PC-9 (cell line): ENCODE measurements at regions not wholly inside any gene's neighbourhood (a gene's known extent, or its start where the extent isn't known, plus 50 kb on each side); places are given as distances from the start of the nearest gene placed in this dataset.

Source experiments
- BruUV-seq: library from RNA; stranded (reverse); fragments of 400-500 nt; replicated peaks from 2 replicates; lab custom pipeline; 2021; lab: Mats Ljungman, UMichigan
- CTCF ChIA-PET: fragments of 300-600 bp; sonication (Branson Sonifier 250); formaldehyde crosslinking; loops from one replicate; lab custom pipeline; 2022; ENCODE audit warnings: antibody characterized with exemption; lab: Charles Lee
- POLR2A ChIA-PET: fragments of 300-600 bp; sonication (Branson Sonifier 250); formaldehyde crosslinking; loops from one replicate; lab custom pipeline; 2022; ENCODE audit warnings: antibody characterized with exemption; ENCODE audit not compliant: unreplicated experiment; lab: Charles Lee
- DNase-seq, 2 experiments: peaks; one replicate each; pipeline versions ENCODE4 v3.0.0 to v3.0.0-alpha.2; 2015 to 2022; ENCODE audit warnings: mixed read lengths in 1 of 2
- H2AFZ ChIP-seq: fragments of 200-600 bp; sonication (generic); 2 replicates; pipeline ENCODE4 v1.8.1; 2017; ENCODE audit warnings: antibody characterized with exemption
- H3F3A ChIP-seq: fragments of 200-600 bp; sonication (generic); 2 replicates; pipeline ENCODE4 v1.8.1; 2017; ENCODE audit warnings: antibody characterized with exemption, mild to moderate bottlenecking, low read depth; ENCODE audit not compliant: insufficient read depth
- H3K27ac ChIP-seq: fragments of 200-600 bp; sonication (generic); 2 replicates; pipeline ENCODE4 v1.6.1; 2016; ENCODE audit warnings: mixed run types
- H3K27me3 ChIP-seq: fragments of 200-600 bp; sonication (generic); 2 replicates; pipeline ENCODE4 v1.6.1; 2016; ENCODE audit warnings: low read depth, mixed run types; ENCODE audit not compliant: insufficient read depth
- H3K36me3 ChIP-seq: fragments of 200-600 bp; sonication (generic); 2 replicates; pipeline ENCODE4 v1.6.1; 2016; ENCODE audit warnings: low read depth, mixed run types
- H3K4me1 ChIP-seq: fragments of 200-600 bp; sonication (generic); replicated peaks from 2 replicates; pipeline ENCODE4 v1.6.1; 2016; ENCODE audit warnings: mixed run types; ENCODE audit not compliant: insufficient read depth
- H3K4me2 ChIP-seq: fragments of 200-600 bp; sonication (generic); 2 replicates; pipeline ENCODE4 v1.6.1; 2017; ENCODE audit warnings: mixed run types
- H3K4me3 ChIP-seq: fragments of 200-600 bp; sonication (generic); 2 replicates; pipeline ENCODE4 v1.6.1; 2016; ENCODE audit warnings: mixed run types
- H3K79me2 ChIP-seq: fragments of 200-600 bp; sonication (generic); 2 replicates; pipeline ENCODE4 v1.6.1; 2017; ENCODE audit warnings: low read depth, mixed run types
- H3K9me2 ChIP-seq: fragments of 200-600 bp; sonication (generic); 2 replicates; pipeline ENCODE4 v1.8.1; 2017; ENCODE audit warnings: mild to moderate bottlenecking; ENCODE audit not compliant: insufficient read depth
- H3K9me3 ChIP-seq: fragments of 200-600 bp; sonication (generic); 2 replicates; pipeline ENCODE4 v1.8.1; 2016; ENCODE audit warnings: low read depth; ENCODE audit not compliant: insufficient read depth
- H4K20me1 ChIP-seq: fragments of 200-600 bp; sonication (generic); 2 replicates; pipeline ENCODE4 v1.8.1; 2017; ENCODE audit not compliant: insufficient read depth
- CTCF ChIP-seq: fragments of 200-600 bp; sonication (generic); conservative IDR thresholded peaks from 2 replicates; pipeline ENCODE4 v1.6.1; 2017; ENCODE audit warnings: mixed run types, antibody characterized with exemption, mild to moderate bottlenecking, moderate library complexity
- EZH2 ChIP-seq: fragments of 200-600 bp; sonication (generic); IDR thresholded peaks from 2 replicates; pipeline ENCODE4 v1.8.0; 2017; ENCODE audit warnings: antibody characterized with exemption, low read depth
- intact Hi-C: fragments of 100-400 bp; cut with micrococcal nuclease; formaldehyde crosslinking; loops from one replicate; pipeline ENCODE4 v1.10.0; 2022; ENCODE audit not compliant: unreplicated experiment

- intact Hi-C loops = no loop called here
- Histone ChIP-seq H4K20me1 (no peaks in the 10 kb centered on the region), H3K27ac (no peak overlapping the region), H3K36me3 (no peaks in the 10 kb centered on the region), H3F3A (0 out of 2 replicates have a peak, but pooled peaks cover 2% of the 10 kb centered on the region), H3K9me3 (no peaks in the 10 kb centered on the region), H3K4me3 (no peak overlapping the region), H3K4me2 (no peak overlapping the region), H3K27me3 (no peaks in the 10 kb centered on the region), H3K9me2 (no peaks in the 10 kb centered on the region), H3K79me2 (no peaks in the 10 kb centered on the region), H3K4me1 (no peaks in the 10 kb centered on the region), H2AFZ (no peak overlapping the region)
- ChIA-PET POLR2A (interaction anchor here (0.7 kb wide), 1 partner anchor 204 kb away, joined by 9 read pairs; no protein-coding TSS in a partner anchor), CTCF (no interaction called here)
- no TSS peak for BruUV-seq
- DNase-seq = no peak
- TF ChIP-seq CTCF = no peak
- TF ChIP-seq EZH2 = no peak
Measured at GRCh38 chr9:99282406-99282805, 60.3 kb downstream of the SEC61B start.

DNA sequence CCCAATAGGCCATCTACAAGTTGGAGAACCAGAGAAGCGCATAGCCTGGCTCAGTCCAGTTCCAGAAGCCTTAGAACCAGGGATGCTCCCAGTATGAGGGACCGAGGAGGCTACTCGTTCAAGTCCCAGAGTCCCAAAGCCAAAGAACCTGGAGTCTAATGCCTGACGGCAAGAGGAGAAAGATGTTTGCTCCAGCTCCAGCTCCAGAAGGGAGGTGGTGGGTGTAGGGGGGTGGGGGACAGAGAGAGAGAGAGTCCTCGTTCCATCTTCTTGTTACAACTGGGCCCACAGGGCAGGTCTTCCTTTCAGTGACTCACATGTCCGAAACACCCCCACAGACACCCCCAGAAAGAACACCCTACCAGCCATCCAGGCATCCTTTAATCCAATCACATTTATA lies 63.9 kb downstream of the SEC61B start:
- POLR2A ChIA-PET = no interaction called here
- no peak for TF ChIP-seq CTCF
- TF ChIP-seq EZH2 = no peak
- H4K20me1 ChIP-seq = no peaks in the 10 kb centered on the region
- CTCF ChIA-PET = no interaction called here
- 0 out of 2 replicates have a peak, but pooled peaks cover 2% of the 10 kb centered on the region for H3F3A ChIP-seq
- H3K4me3 ChIP-seq = no peak overlapping the region
- no peaks in the 10 kb centered on the region for H3K27me3 ChIP-seq
- H3K36me3 ChIP-seq = no peaks in the 10 kb centered on the region
- no peaks in the 10 kb centered on the region for H3K79me2 ChIP-seq
- no peaks in the 10 kb centered on the region for H3K9me2 ChIP-seq
- no TSS peak for BruUV-seq
- no peak for DNase-seq
- no peak overlapping the region for H3K27ac ChIP-seq
- intact Hi-C loops = no loop called here
- H3K4me2 ChIP-seq = no peak overlapping the region
- H3K9me3 ChIP-seq = no peaks in the 10 kb centered on the region
- H3K4me1 ChIP-seq = no peaks in the 10 kb centered on the region
- H2AFZ ChIP-seq = no peak overlapping the region

GRCh38 chr9:99286536-99286935 lies 64.5 kb downstream of the SEC61B start:
- Histone ChIP-seq H2AFZ (no peak overlapping the region), H3K36me3 (no peaks in the 10 kb centered on the region), H3K27me3 (no peaks in the 10 kb centered on the region), H3K4me3 (no peak overlapping the region), H3K9me2 (no peaks in the 10 kb centered on the region), H3K9me3 (no peaks in the 10 kb centered on the region), H3K79me2 (no peaks in the 10 kb centered on the region), H3K27ac (no peak overlapping the region), H4K20me1 (no peaks in the 10 kb centered on the region), H3K4me2 (no peak overlapping the region), H3K4me1 (no peaks in the 10 kb centered on the region), H3F3A (0 out of 2 replicates have a peak, but pooled peaks cover 2% of the 10 kb centered on the region)
- BruUV-seq = no TSS peak
- ChIA-PET CTCF (no interaction called here), POLR2A (no interaction called here)
- intact Hi-C loops = no loop called here
- no peak for DNase-seq
- TF ChIP-seq CTCF = no peak
- no peak for TF ChIP-seq EZH2
